Stimulated activated CD4-positive, alpha-beta T cell treated with anti-CD3 and anti-CD28 coated beads, Interleukin-2, amount 100 ng/mL, for 4 hours (primary cell): ENCODE measurements at regions not wholly inside any gene's neighbourhood (a gene's known extent, or its start where the extent isn't known, plus 50 kb on each side); places are given as distances from the start of the nearest gene placed in this dataset.

Source experiments
- DNase-seq: peaks from one replicate; pipeline ENCODE4 v3.0.0-alpha.2; 2020; ENCODE audit warnings: low read depth

DNA sequence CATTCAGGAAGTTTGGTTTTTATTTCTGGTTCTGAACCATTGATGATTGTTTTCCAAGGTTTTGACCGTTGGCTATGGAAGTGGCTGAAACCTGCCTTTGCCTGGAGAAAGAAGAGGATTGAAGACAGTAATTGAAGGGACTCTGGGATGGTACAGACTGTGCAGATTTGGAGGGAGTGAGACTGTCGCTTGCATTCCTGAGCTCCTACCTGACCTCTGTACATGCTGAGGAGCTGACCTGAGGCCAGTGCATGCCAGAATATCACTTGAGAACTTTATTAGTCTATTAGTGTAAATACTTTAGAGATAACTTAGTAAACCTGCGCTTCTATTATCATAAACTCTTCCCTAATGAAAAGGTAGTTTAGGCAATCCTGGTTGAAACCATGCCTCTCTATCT, 276.4 kb downstream of the IRS2 start:
- DNase-seq: no peak

DNA sequence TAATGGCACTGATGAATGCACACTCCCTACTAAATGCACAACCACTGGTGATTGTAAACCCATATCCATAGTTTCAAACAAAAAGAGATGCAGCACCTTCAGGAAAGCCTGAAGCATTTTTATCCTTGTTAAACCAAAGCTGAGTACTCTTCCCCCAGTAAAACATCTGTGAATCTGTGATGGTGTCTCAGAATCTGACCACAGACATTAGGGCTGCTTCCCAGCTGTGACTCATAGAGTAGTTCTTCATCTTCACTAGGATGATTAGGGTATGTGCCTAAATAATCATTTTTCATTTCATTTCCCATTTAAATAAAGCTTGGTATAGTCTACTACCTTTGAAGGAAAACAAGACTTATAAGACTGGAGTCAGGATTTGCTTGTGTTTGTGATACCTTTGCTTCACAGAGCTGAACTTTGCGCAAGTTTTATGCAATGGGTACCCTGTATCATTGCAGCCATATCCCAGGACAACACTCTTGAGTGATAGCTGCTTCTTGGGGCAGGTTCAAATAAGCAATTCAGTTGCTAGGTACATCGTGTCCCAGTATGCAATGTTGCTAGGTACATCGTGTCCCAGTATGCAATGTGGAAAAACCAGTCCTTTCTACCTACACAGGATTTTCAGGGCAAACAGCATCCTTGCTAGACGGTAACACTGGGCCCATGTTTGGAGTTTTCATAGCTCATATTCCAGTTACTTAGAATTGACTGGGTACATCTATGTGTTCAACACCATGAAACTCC, 277.1 kb downstream of the IRS2 start:
- DNase-seq: no peak

DNA sequence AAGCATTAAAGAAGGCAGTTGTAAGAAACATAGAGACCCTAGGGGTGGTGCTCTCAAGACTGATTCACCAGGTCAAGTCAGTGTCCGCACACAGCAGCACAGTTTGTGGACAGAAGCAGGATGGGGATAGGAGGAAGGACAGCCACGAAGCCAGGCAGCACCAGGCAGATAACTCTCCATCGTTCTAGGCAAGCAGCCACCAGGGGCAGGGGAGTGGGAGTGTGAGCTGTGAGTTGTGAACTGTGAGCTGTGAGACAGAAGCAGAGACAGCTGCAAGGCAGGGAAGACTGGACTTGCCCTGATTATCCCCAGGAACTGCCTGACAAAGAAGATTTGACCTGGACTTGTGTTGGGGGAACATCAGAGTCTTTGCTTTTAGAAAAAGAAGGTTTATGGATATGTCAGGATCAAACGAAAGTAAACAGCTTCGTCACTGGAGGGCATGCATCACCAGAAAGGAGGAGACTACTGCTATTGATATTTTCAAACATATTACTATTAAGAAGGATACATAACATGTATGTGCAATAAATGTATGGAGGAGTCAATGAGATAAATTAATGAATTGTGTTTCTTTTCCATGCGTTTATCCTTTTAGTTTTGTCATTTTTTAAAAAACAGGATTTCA, 286.1 kb downstream of the IRS2 start:
- no peak for DNase-seq

DNA sequence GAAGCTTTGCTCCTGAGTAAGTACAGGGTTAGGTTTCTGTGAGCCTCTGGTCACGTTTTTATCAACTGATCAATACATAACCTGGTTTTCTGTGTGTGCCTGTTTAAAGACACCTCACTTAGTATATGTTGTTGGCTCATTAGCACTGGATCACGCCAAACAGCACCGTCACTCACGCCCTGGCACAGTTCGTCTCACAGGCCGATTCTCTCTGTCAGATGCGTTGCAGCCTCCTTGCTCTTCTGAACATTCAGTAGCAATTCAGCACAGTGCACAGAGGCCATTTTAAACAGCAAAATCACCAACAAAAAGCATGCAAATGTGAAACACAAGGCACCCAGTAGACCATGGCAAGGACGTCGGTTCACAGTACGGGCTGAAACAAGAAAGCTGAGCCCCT, 288.5 kb downstream of the IRS2 start:
- DNase-seq: no peak

DNA sequence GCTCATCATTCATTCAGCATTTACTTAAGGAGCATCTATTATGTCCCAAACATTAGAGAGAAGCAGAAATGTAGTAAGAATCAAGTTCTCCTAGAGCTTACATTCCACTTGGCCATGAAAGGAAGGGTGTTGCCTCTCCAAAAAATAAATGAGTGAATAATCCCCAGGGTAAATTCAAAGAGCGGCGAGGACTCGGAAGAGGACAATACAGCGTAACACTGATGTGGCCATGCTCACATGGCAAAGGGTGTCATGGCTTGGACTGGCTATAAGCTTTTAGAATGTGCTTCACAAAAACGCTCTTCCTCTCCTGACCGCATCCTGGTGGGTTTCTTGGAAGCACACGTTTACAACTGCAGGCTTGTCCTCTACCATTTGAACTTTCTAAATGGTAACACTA, 290.2 kb downstream of the IRS2 start:
- no peak for DNase-seq

DNA sequence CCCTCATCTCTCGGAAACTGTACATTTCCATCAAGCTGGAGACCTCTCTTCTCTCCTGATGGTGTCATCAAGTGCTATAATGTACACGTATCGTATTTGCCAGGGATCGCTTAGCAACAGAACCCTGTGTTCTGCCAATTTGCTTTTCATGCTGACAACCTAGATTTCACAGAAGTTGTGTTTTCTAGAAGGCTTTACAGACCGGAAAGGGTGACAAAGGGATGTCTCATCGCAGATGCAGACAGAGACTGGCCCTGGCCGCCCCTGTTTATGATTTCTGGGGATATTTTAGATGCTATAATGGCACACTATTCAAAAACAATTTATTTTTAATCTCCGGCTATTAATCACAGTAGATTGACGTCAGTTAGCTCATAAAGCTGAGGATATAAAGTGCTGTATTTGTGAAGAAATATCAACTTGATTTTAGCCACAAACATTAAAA, 291.4 kb downstream of the IRS2 start:
- no peak for DNase-seq

DNA sequence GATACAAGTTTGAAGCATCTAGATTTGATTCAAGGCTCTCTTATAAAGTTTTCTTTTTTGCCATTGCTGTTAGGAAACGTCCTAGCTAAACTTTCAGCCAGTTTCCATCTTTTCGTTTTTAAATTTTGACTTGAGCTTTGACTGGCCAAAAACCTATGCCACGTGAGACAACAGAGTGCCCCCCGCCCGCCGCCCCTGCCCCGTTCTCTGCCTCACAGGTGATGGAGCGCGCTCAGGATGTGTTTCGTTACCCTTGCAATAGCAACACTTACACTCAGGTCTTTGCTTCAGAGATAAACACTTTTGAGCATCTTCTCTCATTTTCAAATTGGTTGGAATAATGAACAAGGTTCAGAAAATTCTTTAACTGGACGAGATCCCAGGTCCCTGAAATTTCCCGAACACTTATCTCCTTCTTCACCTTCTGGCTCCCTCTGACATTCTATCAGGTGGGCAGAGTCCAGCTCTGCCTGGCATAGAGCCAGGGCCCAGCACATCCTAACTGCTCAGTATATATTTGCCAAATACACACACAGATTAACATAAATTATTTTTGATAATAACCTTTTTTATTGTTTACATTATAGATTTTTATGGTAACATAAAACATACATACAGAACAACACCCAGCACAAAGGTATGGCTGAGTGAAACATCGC, 301.1 kb downstream of the IRS2 start:
- no peak for DNase-seq

DNA sequence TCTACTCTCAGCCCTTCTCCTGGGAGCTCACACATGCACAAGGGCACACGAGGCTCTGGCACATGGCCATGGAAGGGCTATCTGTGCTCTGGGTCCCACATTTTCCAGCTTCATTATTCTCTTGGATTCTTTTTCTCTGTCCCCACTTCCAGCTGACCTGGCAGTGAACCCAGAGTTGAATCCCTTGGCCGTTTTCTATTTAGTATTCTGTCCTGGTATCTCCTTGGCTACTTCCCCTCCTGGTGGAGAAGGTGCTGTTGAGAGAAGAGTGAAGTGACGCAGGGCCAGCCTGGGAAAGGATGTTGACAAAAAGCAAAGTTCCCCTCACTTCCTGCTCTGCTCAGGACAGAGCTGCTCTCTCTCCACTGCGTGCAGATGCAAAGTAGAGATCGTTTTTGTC, 303.1 kb downstream of the IRS2 start:
- no peak for DNase-seq

DNA sequence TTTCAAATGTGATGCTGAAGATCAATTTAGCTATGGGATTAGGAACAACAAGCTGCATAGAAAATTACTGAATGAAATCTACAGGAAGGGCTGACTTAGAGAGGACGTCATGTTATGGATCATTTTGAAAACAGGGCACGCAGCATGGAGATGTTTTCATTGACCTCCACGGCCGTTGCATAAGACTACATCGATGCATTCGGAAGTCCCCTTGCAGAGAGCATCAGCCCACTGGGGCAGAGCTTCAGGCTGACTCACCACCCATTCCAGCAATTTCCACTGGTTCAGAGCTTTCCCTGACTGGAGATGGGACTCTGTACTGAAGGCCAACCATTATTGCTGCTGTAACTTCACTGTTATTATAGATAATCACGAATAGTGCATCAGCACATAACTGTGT, 305.3 kb downstream of the IRS2 start:
- no peak for DNase-seq

DNA sequence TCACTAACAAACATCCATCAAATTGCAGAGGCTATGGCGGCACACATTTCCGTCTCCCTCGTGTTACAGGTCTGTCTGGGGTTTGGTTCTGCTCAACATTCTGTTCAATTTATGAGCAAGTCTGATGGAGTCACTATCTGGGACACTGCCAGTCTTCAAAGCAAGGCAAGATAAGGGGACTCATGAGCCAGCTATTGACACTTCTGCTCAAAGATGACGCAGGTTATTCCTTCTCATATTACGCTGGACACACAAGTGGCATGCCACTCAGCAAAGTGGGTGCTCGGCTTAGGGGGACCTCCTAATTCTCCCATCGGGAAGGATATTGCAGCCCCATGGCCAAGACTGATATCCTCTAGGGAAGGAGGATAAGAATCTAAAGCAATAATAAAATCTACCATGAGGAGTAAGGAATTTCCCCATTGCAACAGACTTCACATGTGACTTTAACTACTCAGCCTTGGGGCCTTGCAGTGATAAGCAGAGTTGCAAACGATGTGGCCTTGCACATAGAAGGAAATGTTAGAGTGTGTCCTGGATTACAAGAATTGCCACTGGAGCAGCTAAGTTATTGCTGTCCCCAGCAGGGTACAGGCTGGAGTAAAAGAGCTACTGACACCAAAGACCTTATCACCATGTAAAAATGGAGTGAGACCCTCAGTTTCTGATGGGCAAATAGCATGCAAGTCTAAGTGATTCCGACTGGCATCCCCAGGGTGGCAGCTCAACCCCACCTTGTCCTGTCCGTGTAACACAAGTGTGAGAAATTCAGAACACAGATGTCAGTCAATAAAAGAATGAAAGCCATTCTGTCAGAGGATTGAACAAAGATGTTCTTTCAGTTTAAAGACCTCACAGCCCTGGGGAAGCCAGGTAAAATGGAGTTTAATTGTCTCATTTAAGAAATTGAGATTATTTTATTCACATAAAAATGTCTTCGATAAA, 306.1 kb downstream of the IRS2 start:
- no peak for DNase-seq

DNA sequence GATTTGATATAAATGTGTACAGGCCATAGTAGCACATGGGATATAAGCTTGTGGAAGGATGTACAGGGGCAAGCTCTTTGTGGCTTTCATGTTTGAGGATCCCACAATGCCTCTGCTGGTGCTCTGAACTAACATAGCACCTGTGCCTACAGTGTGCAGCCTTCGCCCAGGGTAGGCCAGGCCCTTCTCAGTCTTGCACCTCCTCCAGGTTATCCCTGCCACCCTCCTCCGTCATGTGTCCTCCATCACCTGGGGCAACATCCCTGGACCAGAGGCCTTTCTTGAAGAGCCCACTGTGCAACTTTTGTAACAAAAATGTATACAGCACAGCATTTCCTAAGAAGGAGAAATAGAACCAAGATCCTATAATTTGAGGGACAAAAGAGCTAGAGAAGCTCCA, 306.8 kb downstream of the IRS2 start:
- no peak for DNase-seq

DNA sequence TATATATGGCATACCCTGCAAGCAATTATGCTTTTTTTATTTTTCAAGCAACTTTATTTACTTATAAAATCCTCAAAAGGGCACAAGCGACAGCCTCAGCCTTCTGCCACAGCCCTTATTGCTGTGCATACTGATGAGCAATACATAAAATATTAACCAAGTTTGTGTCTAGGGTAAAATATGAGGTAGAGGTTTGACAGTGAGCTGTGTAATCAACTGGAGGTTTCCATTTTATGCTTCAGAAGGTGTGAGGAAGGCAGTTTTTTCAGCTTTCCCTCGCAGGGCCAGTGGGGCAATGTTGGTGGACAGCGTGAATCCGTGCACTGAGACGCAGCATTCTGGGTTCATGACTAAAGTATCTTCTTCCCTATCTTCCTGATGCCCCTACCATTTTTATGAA, 310.4 kb downstream of the IRS2 start:
- no peak for DNase-seq

DNA sequence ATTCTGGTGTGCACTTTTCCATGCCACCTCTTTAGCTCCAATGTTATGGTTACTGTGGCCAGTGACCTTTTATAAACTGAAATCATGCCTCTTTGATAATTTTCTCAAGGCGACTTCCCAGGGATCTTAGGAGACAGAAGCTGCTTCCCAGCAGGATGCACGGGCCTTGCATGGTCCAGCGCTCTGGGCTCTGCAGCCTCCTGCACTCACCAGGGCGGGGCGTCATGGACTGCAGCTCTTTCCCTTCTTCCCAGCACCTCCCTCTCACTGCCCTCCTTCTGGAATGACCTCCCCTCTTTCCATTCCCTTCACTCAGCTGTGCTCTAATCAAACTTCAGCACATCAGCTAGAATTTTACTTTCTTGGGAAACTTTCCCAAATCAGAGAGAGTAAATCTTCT, 318.3 kb downstream of the IRS2 start:
- DNase-seq: no peak

DNA sequence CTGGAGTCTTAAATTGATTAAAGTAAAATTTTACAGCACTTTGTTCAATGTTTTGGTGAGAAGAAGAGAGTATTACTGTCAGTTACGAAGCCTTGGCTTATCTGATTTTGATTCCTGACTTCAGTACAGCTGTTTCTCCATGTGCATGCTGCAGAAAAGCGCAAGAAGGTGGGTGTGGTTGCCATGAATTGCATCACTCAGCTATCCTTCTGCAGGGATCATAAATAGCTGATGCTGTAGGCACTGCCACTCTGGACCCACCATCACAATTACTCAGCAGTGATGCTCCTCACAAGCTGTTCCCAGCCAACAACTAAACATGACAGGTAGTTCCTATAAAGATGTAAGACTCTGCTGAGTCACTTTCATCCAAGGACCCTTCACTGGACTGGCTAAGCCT, 321.2 kb downstream of the IRS2 start:
- no peak for DNase-seq

DNA sequence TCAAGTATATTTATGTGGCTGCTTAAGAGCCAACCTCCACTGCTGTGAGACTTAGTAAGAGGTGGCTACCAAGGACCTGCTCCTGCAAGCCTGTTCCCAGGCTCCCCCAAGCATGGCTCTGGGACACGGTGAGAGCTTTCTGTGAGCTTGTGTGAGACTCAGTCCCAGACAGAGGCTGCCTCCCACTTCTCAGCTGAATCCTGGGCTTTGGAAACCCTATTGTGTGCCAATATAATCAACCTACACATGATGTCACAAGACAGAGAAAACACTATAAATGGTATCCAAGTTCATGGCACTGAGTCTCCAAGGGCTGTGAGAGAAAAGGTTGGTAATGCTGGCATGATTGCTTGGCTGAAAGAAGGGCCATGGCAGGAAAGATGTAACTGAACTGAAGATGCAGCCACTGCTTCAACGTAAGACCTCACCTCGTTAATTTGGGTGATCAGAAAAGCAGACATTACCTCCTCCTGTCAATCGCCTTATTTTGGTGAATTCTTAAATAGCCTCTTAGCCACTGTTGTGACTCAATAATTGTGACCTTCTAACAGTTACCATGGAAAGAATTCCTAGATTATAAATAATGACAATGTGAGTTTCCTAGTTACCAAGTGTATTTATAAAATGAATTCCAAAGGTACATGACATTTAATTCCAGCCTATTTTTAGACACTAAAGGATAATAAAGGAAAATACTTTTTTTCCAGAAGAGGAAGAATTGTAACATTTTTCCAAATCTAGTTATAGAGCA, 332.0 kb downstream of the IRS2 start:
- DNase-seq: no peak

DNA sequence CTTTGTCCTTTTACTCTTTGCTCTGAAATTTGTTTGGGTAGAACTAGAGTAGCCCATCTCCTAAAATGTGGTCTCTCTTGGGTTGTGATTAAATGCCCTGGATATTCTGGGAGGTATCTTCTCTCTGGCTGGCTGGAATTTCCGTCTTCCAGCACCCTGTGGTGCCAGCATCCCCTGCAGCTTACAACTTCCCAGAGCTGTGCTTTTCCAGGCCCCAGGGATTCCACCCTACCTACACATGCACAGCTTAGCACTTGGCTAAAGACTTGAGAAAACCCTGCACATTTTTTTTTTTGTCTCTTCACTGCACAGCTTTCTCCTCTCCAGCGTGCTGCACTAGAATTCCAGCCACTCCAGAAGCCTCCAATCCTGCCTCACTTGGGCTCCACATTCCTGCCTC, 334.7 kb downstream of the IRS2 start:
- DNase-seq: no peak

DNA sequence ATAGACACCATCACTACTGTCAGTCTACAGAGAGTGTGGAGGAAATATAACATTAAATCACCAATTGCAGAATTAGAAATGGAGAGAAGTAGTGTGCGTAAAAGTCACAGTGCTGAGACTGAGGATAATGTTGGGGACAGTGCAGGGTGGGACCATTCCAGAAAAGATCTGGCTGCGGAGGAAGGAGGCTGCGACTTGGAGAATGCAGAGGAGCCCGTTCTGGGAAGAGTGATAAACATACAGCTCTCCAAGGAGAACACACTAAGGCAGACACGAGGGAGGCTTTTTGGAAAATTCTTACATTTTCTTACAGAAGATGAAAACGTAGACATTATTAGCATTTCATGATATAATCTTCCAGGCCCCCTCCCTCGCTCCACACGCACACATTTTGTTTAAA, 337.8 kb downstream of the IRS2 start:
- no peak for DNase-seq

DNA sequence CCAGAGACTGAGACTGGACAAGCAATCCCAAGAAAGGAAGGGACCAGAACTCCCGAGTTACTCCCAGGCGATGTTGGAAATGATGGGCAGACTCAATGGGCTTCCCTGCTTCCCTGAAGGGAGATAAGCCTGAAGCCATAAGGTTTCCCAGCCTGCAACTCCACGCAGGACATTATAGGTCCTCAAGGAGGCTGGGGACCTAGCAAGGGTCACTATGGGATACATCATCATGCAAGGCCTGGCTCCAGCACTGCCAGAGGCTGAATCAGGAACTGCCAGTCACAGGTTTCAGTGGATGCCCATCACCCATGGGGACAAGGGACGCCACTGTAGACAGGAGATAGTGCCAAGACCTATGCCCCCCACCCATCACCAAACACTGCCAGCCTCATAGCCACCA, 338.7 kb downstream of the IRS2 start:
- DNase-seq: no peak

DNA sequence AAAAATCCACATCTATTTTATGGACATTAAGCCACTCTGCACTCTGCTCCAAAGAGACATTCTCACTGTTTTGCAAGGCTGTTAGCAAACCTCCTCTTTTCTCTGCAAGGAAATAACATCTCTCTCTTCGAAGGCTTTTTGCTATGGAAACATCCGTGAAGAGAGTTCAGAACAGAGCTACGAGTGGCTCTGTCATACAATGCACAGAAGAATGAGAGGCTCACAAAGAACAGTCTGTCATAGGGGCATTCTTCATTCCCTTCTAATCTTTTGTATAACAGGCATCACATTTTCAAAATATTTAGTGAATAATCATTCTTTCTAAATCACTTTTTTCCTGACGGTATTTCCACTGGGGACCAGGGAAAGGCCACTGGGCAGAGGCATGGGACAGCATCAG, 346.1 kb downstream of the IRS2 start:
- DNase-seq: no peak

DNA sequence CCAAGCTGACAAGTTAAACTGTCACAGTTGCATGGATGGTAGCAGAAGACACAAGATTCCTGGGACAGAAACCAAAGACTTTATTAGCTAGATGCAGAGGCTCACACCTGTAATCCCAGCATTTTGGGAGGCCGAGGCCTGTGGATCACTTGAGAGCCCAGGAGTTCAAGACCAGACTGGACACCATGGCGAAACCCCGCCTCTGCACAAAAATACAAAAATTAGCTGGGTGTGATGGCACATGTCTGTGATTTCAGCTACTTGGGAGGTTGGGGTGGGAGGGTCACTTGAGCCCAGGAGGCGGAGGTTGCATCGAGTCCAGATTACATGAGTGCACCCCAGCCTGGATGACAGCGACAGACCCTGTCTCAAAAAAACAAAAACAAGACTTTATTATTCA, 346.6 kb downstream of the IRS2 start:
- no peak for DNase-seq

DNA sequence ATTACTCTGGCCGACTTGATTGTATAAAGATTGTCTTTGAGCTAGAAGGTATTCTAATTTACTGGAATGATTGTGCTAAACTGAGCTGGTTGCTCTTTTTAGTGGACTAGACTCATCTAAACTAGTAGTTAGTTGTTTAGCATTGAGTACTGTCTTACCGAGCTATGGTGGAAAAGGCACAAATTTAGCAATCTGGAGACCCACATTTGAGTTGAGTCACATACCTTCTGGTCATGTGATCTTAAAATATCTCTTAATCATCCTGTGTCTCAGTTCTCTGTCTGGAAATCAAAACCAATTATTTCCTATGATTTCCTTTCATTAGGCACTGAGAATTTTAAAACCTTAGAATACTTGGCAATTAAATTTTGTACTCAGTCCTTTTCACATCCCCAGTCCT, 349.5 kb downstream of the IRS2 start:
- no peak for DNase-seq
